IMR-90 (cell line): ENCODE measurements at regions not wholly inside any gene's neighbourhood (a gene's known extent, or its start where the extent isn't known, plus 50 kb on each side); places are given as distances from the start of the nearest gene placed in this dataset.

Experiments used
- BHLHE40 ChIP-seq: fragments of 150-350 bp; IDR thresholded peaks from 2 replicates; pipeline ENCODE4 v1.6.1; 2016; ENCODE audit warnings: mild to moderate bottlenecking, low read depth, low read length
- CEBPB ChIP-seq: IDR thresholded peaks from 2 replicates; pipeline ENCODE4 v1.6.1; 2012; ENCODE audit warnings: low read depth, low read length, improper control_type of control experiment
- CHD1 ChIP-seq: IDR thresholded peaks from 2 replicates; pipeline ENCODE4 v1.6.1; 2012; ENCODE audit warnings: low read depth, low read length, improper control_type of control experiment
- CTCF ChIP-seq: conservative IDR thresholded peaks from 2 replicates; pipeline ENCODE4 v1.5.1; 2012; ENCODE audit warnings: mild to moderate bottlenecking, low read depth, low read length, improper control_type of control experiment
- ELK1 ChIP-seq: fragments of 150-350 bp; IDR thresholded peaks from 2 replicates; pipeline ENCODE4 v1.6.1; 2016; ENCODE audit warnings: low read depth, mild to moderate bottlenecking, low read length, moderate library complexity, borderline replicate concordance
- FOS ChIP-seq: fragments of 150-350 bp; IDR thresholded peaks from 2 replicates; pipeline ENCODE4 v1.6.1; 2016; ENCODE audit warnings: low read depth, low read length
- MAFK ChIP-seq: IDR thresholded peaks from 2 replicates; pipeline ENCODE4 v1.6.1; 2012; ENCODE audit warnings: low read depth, low read length, improper control_type of control experiment
- MXI1 ChIP-seq: IDR thresholded peaks from 2 replicates; pipeline ENCODE4 v1.6.1; 2012; ENCODE audit warnings: low read depth, mild to moderate bottlenecking, low read length, moderate library complexity, borderline replicate concordance
- POLR2A ChIP-seq: IDR thresholded peaks from 2 replicates; pipeline ENCODE4 v1.6.1; 2012; ENCODE audit warnings: mild to moderate bottlenecking, low read depth, low read length
- RAD21 ChIP-seq: IDR thresholded peaks from 2 replicates; pipeline ENCODE4 v1.6.1; 2012; ENCODE audit warnings: low read length, improper control_type of control experiment
- RCOR1 ChIP-seq: IDR thresholded peaks from 2 replicates; pipeline ENCODE4 v1.6.1; 2012; ENCODE audit warnings: mild to moderate bottlenecking, low read length, improper control_type of control experiment; ENCODE audit not compliant: insufficient replicate concordance
- RFX5 ChIP-seq: IDR thresholded peaks from 2 replicates; pipeline ENCODE4 v1.8.0; 2012; ENCODE audit warnings: low read depth, mild to moderate bottlenecking, low read length, moderate library complexity

GRCh38 chr1:5502311-5503194 is 489.7 kb downstream of the NPHP4 start:
- no peak for TF ChIP-seq CTCF
- TF ChIP-seq ELK1, result no peak
- no peak for TF ChIP-seq CEBPB
- TF ChIP-seq POLR2A, result no peak
- no peak for TF ChIP-seq RCOR1
- TF ChIP-seq BHLHE40, result no peak
- TF ChIP-seq RFX5, result no peak
- no peak for TF ChIP-seq RAD21
- TF ChIP-seq CHD1, result no peak
- TF ChIP-seq MXI1, result no peak
- TF ChIP-seq MAFK, result no peak
- no peak for TF ChIP-seq FOS
